ENCODE measurements at regions not wholly inside any gene's neighbourhood (a gene's known extent, or its start where the extent isn't known, plus 50 kb on each side); places are given as distances from the start of the nearest gene placed in this dataset.

GRCh38 chr5:110055302-110055701, 365.6 kb downstream of the MAN2A1 start:
- no peak overlapping the region for H3K4me3 ChIP-seq (replicated peaks in 1 of 3; ENCODE audit: insufficient read depth in 1 of 3, low read depth in 1 of 3, low read length in 3 of 3)
- no peak overlapping the region for H3K27ac ChIP-seq (ENCODE audit: insufficient read depth, low read depth, low read length)
- DNase-seq (ENCODE audit: low read depth, low spot score) (no peak), FAIRE-seq (no peak)
- dilution Hi-C loops (cut with MboI; ENCODE audit: extremely low pct_ligation_motif_present, low sequenced_read_pairs) (no loop called here), intact Hi-C loops (cut with micrococcal nuclease) (no loop called here)
- H3K4me2 ChIP-seq (ENCODE audit: insufficient read depth, low read length) = no peak overlapping the region
- BruUV-seq (replicated peaks) = no TSS peak
- H3K9ac ChIP-seq (replicated peaks; ENCODE audit: extremely low read depth, insufficient read depth, low read length) = no peak overlapping the region
- no peaks in the 10 kb centered on the region for H4K20me1 ChIP-seq (replicated peaks; ENCODE audit: control insufficient read depth, extremely low read depth, insufficient read depth, low read length)
- H3K79me2 ChIP-seq (ENCODE audit: control insufficient read depth, insufficient read depth, low read length) = no peaks in the 10 kb centered on the region
- H3K9me3 ChIP-seq (replicated peaks; ENCODE audit: control insufficient read depth, insufficient read depth, low read length) = no peaks in the 10 kb centered on the region
- no peaks in the 10 kb centered on the region for H3K9me1 ChIP-seq (replicated peaks; ENCODE audit: control insufficient read depth, extremely low read depth, insufficient read depth, low read length)
- POLR2A ChIA-PET = no interaction called here
- no peaks in the 10 kb centered on the region for H3K36me3 ChIP-seq (ENCODE audit: control insufficient read depth in 2 of 2, extremely low read depth in 1 of 2, insufficient read depth in 2 of 2, low read length in 2 of 2)
- no peak for TF ChIP-seq FOS (IDR thresholded peaks at IDR 0.05; ENCODE audit: borderline replicate concordance, insufficient read depth, low read length)
- no peak for TF ChIP-seq MYC (IDR thresholded peaks at IDR 0.05; ENCODE audit: low read depth, low read length)
- TF ChIP-seq EZH2 (IDR thresholded peaks at IDR 0.05; ENCODE audit: borderline replicate concordance, low read depth, low read length, severe bottlenecking) = no peak
- TF ChIP-seq JUN (IDR thresholded peaks at IDR 0.05; ENCODE audit: borderline replicate concordance, insufficient read depth, insufficient read length, low read depth) = no peak
- TF ChIP-seq POLR2AphosphoS5 (IDR thresholded peaks at IDR 0.05; ENCODE audit: insufficient read depth, low read depth, low read length) = no peak
- TF ChIP-seq POLR2A (IDR thresholded peaks at IDR 0.05; ENCODE audit: low read depth, low read length) = no peak
- TF ChIP-seq, protein P1, sequence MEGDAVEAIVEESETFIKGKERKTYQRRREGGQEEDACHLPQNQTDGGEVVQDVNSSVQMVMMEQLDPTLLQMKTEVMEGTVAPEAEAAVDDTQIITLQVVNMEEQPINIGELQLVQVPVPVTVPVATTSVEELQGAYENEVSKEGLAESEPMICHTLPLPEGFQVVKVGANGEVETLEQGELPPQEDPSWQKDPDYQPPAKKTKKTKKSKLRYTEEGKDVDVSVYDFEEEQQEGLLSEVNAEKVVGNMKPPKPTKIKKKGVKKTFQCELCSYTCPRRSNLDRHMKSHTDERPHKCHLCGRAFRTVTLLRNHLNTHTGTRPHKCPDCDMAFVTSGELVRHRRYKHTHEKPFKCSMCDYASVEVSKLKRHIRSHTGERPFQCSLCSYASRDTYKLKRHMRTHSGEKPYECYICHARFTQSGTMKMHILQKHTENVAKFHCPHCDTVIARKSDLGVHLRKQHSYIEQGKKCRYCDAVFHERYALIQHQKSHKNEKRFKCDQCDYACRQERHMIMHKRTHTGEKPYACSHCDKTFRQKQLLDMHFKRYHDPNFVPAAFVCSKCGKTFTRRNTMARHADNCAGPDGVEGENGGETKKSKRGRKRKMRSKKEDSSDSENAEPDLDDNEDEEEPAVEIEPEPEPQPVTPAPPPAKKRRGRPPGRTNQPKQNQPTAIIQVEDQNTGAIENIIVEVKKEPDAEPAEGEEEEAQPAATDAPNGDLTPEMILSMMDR (IDR thresholded peaks at IDR 0.05; ENCODE audit: extremely low read depth in 1 of 2, insufficient read depth in 1 of 2, low read depth in 1 of 2, low read length in 2 of 2) = no peak
- no peak for TF ChIP-seq GATA2 (IDR thresholded peaks at IDR 0.05; ENCODE audit: insufficient read depth, insufficient read length, low read depth, low read length)
- TF ChIP-seq MAX (IDR thresholded peaks at IDR 0.05; ENCODE audit: insufficient read depth, insufficient read length) = no peak
- H2AFZ ChIP-seq (ENCODE audit: low read depth, low read length) = no peak overlapping the region
- no peaks in the 10 kb centered on the region for H3K4me1 ChIP-seq (ENCODE audit: control insufficient read depth, extremely low read depth, insufficient read depth, low read length)
- CTCF ChIA-PET = no interaction called here
- no peaks in the 10 kb centered on the region for H3K27me3 ChIP-seq (ENCODE audit: control insufficient read depth in 2 of 2, insufficient read depth in 2 of 2, low read length in 2 of 2)

Data from endothelial cell of umbilical vein (primary cell).